ENCODE measurements at regions not wholly inside any gene's neighbourhood (a gene's known extent, or its start where the extent isn't known, plus 50 kb on each side); places are given as distances from the start of the nearest gene placed in this dataset.

- Histone ChIP-seq H3K27me3 (ENCODE audit: control insufficient read depth, insufficient read depth, low read length) (no peaks in the 10 kb centered on the region), H3K36me3 (ENCODE audit: control insufficient read depth, insufficient read depth, low read length) (no peaks in the 10 kb centered on the region)
- TF ChIP-seq, protein P1, sequence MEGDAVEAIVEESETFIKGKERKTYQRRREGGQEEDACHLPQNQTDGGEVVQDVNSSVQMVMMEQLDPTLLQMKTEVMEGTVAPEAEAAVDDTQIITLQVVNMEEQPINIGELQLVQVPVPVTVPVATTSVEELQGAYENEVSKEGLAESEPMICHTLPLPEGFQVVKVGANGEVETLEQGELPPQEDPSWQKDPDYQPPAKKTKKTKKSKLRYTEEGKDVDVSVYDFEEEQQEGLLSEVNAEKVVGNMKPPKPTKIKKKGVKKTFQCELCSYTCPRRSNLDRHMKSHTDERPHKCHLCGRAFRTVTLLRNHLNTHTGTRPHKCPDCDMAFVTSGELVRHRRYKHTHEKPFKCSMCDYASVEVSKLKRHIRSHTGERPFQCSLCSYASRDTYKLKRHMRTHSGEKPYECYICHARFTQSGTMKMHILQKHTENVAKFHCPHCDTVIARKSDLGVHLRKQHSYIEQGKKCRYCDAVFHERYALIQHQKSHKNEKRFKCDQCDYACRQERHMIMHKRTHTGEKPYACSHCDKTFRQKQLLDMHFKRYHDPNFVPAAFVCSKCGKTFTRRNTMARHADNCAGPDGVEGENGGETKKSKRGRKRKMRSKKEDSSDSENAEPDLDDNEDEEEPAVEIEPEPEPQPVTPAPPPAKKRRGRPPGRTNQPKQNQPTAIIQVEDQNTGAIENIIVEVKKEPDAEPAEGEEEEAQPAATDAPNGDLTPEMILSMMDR (IDR thresholded peaks at IDR 0.05; ENCODE audit: insufficient read depth, low read length, poor library complexity, severe bottlenecking), result no peak
Observed at GRCh38 chr1:2950926-2951305, 70.4 kb upstream of the ACTRT2 start.

DNA sequence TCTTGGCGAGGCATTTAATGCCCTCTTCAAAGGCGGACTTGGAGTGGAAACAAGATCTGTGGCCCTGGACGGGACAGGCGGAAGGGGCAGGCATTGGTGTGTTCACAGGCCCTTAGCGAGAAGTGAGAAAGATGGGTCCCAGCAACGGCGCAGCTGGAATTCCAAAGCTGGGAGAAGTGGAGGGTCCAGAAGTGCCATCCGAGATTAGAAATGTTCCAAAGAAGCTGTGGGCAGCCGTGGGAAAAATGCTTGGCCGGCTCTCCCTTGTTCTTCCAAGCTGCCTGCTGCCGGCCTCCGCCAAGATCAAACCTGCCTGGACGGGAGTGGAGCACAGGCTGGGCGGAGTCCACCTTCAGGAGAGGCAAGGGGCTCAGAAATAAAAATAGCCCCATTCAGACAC lies 69.4 kb upstream of the ACTRT2 start:
- Histone ChIP-seq H3K36me3 (ENCODE audit: control insufficient read depth, insufficient read depth, low read length) (no peaks in the 10 kb centered on the region), H3K27me3 (ENCODE audit: control insufficient read depth, insufficient read depth, low read length) (no peaks in the 10 kb centered on the region), H3K4me3 (ENCODE audit: low read depth, low read length) (no peak overlapping the region)
- DNase-seq (ENCODE audit: low read depth), result no peak
- TF ChIP-seq, protein P1 (IDR thresholded peaks at IDR 0.05; ENCODE audit: insufficient read depth, low read length, poor library complexity, severe bottlenecking), result no peak

More at GRCh38 chr1:2950926-2951305, 70.4 kb upstream of the ACTRT2 start:
- no peak overlapping the region for H3K4me3 ChIP-seq (ENCODE audit: low read depth, low read length)
- no peak for DNase-seq (ENCODE audit: low read depth)

DNA sequence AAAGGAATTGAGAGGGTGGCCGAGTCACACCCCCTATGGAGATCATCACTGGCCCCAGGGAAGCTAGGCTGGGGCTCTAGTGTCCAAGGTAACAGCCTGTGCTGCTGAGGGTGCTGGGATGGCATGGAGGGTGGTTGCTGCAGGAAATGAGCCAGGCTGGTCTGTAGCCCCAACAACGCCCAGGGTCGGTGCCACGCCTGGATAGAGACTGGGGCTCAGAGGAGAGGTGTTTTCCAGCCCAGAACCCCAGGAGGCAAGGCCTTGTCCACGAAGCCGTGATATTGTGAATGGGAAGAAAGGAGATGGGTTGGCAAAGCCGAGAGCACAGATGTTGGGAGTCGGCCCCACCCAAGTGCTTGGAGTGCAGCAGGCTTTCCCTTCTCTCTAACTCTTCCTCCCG lies 68.9 kb upstream of the ACTRT2 start:
- TF ChIP-seq, protein P1 (IDR thresholded peaks at IDR 0.05; ENCODE audit: insufficient read depth, low read length, poor library complexity, severe bottlenecking), result no peak
- no peaks in the 10 kb centered on the region for H3K27me3 ChIP-seq (ENCODE audit: control insufficient read depth, insufficient read depth, low read length)
- DNase-seq (ENCODE audit: low read depth), result no peak
- H3K36me3 ChIP-seq (ENCODE audit: control insufficient read depth, insufficient read depth, low read length), result no peaks in the 10 kb centered on the region
- H3K4me3 ChIP-seq (ENCODE audit: low read depth, low read length), result no peak overlapping the region

DNA sequence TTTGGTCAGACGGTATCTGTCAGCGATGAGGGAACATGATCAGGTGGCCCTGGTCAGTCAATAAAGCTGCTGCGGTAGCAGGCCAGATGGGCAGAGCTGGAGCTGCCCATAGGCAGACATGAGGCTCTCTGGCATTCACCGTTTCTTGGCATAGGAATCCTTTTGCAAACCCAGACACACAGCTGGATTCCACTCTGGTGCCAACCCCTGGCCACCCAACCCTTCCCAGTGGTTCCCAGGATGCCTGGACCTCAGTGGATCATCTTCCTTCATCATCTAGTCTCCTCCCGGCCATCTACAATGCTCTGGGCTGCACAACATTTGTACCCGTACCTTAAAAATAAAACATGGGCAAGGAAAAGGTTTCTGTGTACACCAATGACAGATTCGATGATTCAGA lies 68.3 kb upstream of the ACTRT2 start:
- Histone ChIP-seq H3K4me3 (ENCODE audit: low read depth, low read length) (no peak overlapping the region), H3K27me3 (ENCODE audit: control insufficient read depth, insufficient read depth, low read length) (no peaks in the 10 kb centered on the region), H3K36me3 (ENCODE audit: control insufficient read depth, insufficient read depth, low read length) (no peaks in the 10 kb centered on the region)
- no peak for DNase-seq (ENCODE audit: low read depth)
- TF ChIP-seq, protein P1 (IDR thresholded peaks at IDR 0.05; ENCODE audit: insufficient read depth, low read length, poor library complexity, severe bottlenecking), result no peak

GRCh38 chr1:2953688-2954285 lies 67.5 kb upstream of the ACTRT2 start:
- no peaks in the 10 kb centered on the region for H3K36me3 ChIP-seq (ENCODE audit: control insufficient read depth, insufficient read depth, low read length)
- no peak for DNase-seq (ENCODE audit: low read depth)
- H3K4me3 ChIP-seq (ENCODE audit: low read depth, low read length), result no peak overlapping the region
- no peaks in the 10 kb centered on the region for H3K27me3 ChIP-seq (ENCODE audit: control insufficient read depth, insufficient read depth, low read length)
- TF ChIP-seq, protein P1 (IDR thresholded peaks at IDR 0.05; ENCODE audit: insufficient read depth, low read length, poor library complexity, severe bottlenecking), result no peak

- no peaks in the 10 kb centered on the region for H3K36me3 ChIP-seq (ENCODE audit: control insufficient read depth, insufficient read depth, low read length)
- no peaks in the 10 kb centered on the region for H3K27me3 ChIP-seq (ENCODE audit: control insufficient read depth, insufficient read depth, low read length)
- no peak overlapping the region for H3K4me3 ChIP-seq (ENCODE audit: low read depth, low read length)
- TF ChIP-seq, protein P1 (IDR thresholded peaks at IDR 0.05; ENCODE audit: insufficient read depth, low read length, poor library complexity, severe bottlenecking), result no peak
- DNase-seq (ENCODE audit: low read depth), result no peak
Observed at GRCh38 chr1:2955652-2956051, 65.6 kb upstream of the ACTRT2 start.

Measured in kidney epithelial cell (primary cell).